Epithelial cell of proximal tubule (primary cell): ENCODE measurements at regions not wholly inside any gene's neighbourhood (a gene's known extent, or its start where the extent isn't known, plus 50 kb on each side); places are given as distances from the start of the nearest gene placed in this dataset.
A peak's percentile ranks its signal among the peaks of the same experiment; 100 is the strongest.

Source experiments
- DNase-seq: peaks from one replicate; pipeline ENCODE4 v3.0.0-alpha.2; 2011; ENCODE audit warnings: low read depth
- H3K4me3 ChIP-seq: 2 replicates; pipeline ENCODE4 v1.5.1; 2011; ENCODE audit warnings: low read depth, mild to moderate bottlenecking, low read length
- CTCF ChIP-seq: conservative IDR thresholded peaks from 2 replicates; pipeline ENCODE4 v1.5.1; 2012; ENCODE audit warnings: low read depth, mild to moderate bottlenecking, low read length

- no peak overlapping the region for H3K4me3 ChIP-seq
- no peak for TF ChIP-seq CTCF
- DNase-seq = peak; percentile 36
Observed at GRCh38 chr5:174608631-174609097, 115.7 kb upstream of the MSX2 start.

- no peak for DNase-seq
- no peak for TF ChIP-seq CTCF
- H3K4me3 ChIP-seq = no peak overlapping the region
Observed at GRCh38 chr5:174609116-174609515, 115.3 kb upstream of the MSX2 start.

DNA sequence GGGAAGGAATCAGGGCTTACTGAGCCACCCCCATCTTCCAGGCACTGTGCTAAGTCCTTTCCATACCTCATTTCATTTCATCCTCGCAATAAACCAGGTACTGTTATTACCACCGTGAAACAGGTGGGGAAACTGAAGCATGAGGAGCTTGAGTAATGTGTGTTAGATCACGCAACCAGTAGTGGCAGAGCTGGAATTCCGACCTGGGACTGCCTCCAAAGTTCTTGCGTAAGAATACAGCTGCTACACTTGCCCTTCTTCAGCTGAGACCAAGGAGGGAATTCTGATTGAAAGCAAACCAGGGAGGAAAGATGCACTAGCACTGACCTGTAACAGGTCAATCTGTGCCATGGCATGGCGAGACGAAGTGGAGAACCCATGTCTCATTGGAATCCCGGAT is 113.4 kb upstream of the MSX2 start:
- no peak for TF ChIP-seq CTCF
- H3K4me3 ChIP-seq = no peak overlapping the region
- peak; percentile 57 for DNase-seq

DNA sequence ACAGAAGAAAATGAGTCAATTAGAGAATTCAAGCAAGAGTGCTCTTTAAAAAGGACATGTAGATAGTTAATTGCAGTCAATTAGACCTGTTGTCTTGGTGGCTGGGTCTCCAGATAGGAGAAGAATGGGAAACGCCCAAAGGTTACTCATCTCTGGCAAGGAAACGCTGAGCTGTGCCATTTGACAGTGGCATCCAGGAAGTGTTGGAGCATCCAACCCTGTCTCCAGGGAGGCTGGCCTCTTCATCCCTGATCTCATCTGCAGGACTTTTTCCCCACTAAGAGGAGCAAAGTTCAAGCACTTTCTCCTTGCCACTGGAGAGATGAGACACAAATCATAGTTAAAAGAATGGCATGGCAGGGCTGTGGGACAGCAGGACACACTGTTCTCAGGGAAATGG is 111.7 kb upstream of the MSX2 start:
- no peak overlapping the region for H3K4me3 ChIP-seq
- no peak for TF ChIP-seq CTCF
- no peak for DNase-seq

GRCh38 chr5:174614500-174615135 is 109.8 kb upstream of the MSX2 start:
- no peak for TF ChIP-seq CTCF
- DNase-seq = no peak
- no peak overlapping the region for H3K4me3 ChIP-seq

GRCh38 chr5:174616036-174616435 is 108.3 kb upstream of the MSX2 start:
- TF ChIP-seq CTCF = no peak

DNA sequence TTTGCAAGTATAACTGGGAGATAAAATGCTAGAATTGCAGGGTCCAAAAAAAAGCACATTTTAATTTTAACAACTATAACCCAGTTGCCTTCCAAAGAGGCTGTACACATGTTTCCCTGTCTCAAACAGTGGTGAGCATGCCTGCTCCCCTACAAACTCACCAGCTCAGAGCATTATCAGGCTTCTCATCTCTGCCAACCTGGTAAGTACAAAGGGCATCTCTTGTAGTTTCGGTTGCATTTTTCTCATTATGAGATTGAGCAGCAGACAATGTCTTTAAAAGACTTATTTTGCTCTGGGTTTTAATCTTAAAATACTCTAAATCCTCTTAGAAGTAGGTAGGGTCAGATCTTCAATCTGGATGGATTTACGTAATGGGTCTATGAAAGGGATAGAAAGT is 107.1 kb upstream of the MSX2 start:
- no peak for TF ChIP-seq CTCF

More at GRCh38 chr5:174616036-174616435, 108.3 kb upstream of the MSX2 start:
- no peak overlapping the region for H3K4me3 ChIP-seq
- no peak for DNase-seq

More for the DNA sequence above, 107.1 kb upstream of the MSX2 start:
- H3K4me3 ChIP-seq = no peak overlapping the region
- DNase-seq = no peak
